ENCODE measurements at regions not wholly inside any gene's neighbourhood (a gene's known extent, or its start where the extent isn't known, plus 50 kb on each side); places are given as distances from the start of the nearest gene placed in this dataset.
"Not testable (repeated sequence)": the region's sequence is repeated elsewhere in the genome, so short reads cannot be mapped to it uniquely, and the experiment has no call there.

DNA sequence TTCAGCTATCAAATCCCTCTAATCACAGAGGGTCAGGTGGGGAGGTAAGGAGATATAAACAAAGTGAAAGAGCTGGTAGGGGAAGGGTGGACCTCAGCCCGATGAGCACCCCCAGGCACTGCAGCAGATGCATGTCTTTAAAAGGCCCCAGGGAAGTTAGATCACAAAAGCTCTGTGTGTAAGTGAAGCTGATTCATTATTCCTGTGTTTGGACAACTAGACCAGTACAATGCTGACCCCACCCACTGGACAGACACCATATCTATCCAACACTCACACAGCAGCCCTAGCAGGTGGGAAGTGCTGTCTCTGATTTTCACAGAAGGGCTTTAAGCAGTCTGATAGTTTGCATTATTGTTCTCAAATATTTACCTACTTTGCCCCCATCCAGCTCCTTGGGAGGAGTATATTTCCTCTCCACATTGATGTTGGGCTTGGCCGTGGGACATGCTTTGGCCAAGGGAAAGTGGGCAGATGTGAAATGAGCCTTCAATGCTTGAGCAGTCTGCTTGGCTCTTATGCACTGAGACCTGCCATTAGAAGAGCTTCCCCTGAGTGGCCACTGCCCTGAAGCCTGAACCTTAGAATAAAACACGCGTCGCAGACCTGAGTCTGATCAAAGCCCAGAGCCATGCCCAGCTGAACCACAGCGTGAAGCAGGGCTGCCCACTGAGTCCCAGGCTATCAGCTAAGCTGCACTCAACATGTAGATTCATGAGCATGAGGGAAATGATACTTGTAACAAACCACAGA, 111.4 kb downstream of the COPS8 start:
- DNase-seq: peak; percentile 10

DNA sequence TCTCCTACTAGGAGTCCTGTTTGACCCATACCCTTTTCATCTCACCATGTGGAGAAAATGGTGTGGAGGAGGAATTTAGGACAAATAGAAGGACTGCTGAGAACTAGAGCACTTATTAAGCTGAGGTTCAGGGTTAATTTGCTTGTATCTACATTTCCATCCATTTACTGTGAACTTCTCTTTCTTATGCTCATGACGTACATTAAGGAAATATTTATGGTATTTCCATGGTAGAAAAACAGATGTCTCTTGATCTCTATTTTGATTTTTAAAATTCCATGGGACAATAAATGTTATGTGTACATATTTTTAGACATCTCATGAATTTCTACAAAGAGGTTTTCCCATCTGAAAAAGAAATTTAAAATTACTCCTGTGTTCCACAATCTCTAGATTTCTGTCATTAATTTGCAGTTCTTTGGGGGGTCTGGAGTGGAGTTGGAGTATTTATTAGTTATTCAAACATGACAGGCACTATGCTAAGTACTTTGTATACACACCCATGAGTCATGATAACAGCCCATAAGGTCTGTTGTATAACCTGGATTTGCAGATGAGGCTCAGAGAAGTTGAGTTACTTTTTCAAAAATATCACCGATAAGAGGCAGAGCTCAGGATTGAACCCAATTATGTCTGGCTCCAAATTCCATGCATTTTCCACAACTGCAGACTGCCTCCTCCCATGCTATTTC, 112.6 kb downstream of the COPS8 start:
- DNase-seq: no peak

DNA sequence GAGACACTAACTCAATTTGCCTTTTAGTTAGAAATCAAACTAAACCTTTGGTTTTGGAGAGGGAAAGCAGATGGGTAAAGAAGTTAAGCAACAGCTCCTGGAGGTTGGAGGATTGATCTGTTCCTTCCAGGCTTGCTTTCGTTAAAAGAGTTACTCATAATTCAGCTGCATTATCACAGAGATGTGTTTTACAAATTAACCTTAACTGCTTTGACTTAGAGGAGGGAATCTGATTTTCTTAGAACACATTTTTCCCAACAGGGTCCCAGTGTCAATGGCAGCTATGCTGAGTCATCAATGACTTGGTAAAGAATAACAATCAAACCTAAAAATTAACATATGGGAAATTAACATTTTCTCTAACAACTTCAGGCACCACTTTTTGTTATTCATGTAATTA, 113.4 kb downstream of the COPS8 start:
- no peak for DNase-seq

DNA sequence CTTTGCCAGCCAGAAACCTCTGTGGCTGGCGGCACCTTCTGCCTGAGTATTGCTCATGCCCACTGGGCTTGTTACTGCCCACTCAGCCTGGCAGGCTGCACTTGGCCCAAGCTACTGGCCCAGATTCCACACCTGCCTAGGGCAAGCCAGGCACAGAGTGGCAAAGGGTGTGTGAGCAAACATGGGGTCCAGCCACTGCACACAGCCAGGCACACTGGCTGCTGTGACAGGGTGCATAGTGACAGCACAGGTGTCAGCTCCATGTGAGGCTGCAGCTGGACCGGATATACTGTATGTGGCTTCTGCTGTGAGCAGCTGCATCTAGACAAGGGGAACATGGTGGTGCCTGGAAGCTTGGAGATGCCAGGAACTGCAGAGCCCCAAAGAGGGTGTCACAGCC, 113.9 kb downstream of the COPS8 start:
- no peak for DNase-seq

DNA sequence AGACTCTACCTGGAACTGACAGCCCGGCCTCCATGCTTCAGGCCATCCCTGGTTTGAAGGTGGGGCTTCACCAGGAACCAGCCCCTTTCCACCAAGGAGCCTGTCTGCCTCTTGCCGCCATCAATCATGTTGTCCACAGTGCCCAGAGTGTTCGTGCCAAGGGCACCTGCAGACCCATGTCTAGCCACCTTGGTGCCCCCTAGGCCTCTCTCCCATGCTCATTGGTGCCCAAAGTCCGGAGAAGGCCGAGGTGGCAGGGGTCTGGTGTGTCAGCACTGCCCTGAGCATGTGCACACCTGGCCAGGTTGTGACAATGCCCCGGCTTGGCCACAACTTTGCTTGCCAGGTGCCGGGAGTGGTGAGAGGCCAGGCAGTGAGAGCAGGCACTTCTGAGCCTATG, 114.8 kb downstream of the COPS8 start:
- no peak for DNase-seq

DNA sequence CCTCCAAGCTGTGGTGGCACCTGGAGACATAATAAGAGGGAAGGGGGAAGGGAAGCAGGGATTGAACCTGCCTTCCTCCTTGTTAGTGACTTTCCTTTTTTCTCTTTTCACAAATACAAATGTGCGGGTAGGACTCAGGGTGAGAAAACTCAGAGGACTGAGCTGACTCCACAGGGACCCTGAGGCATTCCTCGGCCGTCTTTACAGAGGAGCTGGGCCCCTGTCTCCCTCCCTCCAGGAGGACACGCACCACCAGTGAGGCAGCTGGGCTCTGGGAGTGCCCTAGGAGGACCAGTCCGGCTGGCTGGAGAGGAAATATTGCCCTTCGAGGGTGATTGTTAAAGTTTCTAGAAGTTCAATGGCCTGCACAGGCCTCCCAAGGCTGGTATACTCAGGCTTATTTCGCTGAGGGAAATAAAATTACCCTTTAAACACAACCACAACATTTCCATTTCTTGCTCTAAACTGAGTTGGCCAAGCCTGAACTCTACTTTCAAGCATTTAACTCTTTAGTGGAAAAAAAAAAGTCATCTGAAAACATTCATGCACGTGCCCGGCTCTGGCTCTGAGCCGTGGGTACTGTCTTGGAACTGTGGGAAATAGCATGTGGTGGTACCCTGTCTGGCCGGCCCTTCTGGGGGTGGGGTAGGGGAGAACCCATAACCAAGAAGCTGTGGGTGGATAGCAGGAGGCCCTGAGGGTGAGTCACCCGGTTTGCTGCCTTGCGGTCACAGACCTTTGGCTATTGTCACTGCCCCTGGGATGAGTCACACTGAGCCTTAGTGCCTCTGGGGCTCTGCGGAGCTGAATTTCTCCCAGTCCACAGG, 116.0 kb downstream of the COPS8 start:
- no peak for DNase-seq

DNA sequence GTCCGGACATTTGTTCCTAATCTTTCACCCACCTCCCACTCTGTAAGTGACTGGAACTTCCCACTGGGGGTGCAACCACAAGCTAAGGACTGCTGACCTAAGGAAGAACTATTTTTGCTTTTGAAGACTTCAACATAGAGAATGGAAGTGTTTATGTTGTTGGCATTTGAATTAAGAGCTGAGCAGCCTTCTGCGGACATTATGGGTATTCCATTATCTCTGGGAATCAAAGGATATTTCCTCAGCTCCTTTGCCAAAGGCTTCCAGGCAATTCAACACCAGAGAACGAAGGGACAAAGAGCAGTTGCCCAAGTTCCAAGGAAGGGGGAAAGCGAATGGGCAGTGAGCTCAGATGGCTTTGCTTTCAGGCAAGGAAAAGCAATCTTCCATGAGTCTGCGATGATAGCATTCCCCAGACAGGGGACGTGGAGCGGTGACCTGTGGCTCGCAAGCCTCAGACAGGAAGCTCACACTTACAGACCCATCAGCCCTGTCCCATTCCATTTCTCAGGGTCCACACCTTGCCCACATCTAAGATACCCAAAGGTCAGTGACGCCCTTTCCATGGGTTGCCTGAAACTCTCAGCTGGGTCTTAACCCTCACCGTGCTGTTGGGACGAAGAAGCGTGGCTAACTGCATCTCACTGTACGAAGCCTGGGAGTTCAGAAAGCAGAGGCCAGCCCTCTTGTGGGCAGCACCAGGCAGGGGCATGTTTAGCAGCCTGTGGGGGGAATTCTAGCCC, 116.8 kb downstream of the COPS8 start:
- DNase-seq: no peak

DNA sequence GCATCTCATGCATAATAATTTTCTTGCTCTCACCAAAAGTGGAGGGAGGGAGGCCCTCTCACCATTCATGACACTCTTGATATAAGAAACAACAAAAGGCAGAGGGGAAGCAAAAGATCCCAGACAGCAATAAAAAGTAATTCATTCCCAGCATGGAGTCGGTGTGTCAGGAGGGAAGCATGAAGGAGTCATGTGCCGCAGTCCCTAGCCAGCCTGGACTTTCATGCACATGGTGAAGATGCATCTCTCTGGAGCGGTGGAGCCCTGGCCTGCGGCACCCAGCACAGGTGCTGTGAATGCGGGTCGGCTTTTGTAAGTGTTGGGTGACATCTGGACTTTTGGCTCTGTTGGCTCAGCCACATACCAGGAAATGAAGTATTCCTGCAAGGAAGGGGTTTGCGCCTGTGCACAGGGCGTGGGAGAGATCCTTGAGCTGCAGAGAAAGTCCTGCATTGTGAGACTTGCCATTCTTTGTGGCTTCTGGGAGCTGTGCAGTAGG, 119.4 kb downstream of the COPS8 start:
- no peak for DNase-seq

DNA sequence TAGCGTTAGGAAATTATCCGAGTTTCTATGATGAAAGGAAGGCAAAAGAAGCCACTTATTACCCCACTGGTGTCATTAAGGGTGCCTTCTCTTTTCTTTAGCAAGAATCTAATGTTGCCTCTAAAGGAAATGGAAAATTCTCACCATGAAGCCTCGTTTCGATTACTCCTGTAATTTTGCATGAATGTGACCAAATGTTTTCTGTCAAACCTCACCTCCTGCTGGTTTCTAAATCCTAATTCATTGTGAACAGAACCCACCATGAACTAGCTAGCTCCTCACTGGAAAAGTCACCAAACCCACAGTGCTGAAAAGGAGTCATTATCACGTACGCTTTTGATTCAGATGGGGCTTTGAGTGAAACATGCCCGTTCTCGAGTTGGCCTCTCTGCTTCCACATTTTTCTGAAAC, 119.9 kb downstream of the COPS8 start:
- DNase-seq: no peak

DNA sequence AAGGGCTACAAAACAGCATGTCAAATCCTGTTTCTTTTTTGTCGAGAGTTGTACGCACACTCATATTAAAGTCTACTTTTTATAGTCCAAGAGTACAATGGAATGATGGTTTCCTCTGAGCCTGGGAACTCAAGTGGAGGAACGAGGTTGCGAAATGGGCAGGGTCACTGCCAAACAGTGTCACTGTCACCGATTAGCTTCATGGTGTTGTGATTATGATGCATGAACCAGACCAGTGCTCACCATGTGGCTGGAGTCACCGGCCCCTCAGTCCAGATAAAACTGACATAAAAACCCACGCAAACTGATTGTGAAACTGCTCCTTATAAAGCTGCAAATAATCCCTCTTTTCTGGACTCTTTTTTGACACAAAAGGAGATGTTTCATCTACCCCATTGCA, 122.0 kb downstream of the COPS8 start:
- no peak for DNase-seq

DNA sequence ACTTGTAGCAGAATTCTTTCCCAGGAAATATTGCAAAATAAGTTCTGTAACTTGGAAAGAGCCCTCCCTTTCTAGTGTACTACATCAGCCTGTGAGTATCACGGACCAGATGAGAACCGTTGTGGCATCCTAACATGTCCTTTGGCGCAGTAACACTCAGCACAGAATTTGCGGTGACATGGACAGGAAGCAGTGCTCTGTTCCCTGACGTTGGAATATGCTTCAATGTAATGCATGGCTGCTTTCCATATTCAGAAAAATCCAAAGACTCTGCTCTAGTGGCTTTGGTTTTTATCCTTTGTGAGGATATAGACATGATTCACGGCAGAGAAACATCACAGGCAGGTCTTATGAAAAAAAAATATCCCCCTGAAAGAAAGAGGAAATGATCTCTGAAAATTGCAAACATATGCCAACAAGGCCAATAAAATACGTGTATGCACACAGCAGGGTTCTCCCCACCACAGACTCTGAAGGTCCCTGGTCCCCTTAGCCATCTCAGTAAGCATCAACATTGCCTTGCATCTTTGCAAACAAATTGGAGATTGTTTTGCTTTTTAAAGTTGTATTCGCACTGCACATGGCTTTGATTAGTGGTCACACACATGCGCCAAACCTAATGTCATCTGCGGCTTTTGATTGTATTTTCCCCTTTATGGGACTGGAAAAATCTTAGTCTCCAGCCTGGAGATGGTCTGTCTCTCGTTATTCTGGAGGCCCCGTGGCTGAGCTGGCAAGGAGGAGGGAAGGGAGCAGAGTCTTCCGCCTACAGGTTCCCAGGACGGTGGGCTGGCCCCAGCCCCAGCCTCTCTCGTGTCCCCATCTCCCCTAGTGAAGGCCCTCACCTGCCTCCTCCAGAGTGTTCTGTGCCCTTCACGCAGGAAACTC, 122.9 kb downstream of the COPS8 start:
- no peak for DNase-seq

DNA sequence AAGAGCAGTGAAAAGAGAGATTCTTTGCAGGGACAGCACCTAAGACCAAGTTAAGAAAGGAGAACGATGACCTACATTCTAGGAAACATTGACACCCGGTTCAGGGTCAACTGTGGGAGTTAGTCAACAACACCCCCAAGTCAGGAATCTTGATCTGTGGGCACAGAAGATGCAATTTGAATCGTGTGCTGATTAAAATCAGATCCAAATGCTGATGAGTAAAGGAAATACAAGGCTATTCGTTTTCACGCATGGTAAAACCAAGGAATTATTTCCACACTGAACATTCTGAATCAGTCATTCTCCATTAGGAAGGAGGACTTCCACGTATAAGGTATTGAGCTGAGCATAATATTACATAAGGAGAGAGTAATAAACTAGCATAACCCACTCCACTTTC, 124.2 kb downstream of the COPS8 start:
- no peak for DNase-seq

DNA sequence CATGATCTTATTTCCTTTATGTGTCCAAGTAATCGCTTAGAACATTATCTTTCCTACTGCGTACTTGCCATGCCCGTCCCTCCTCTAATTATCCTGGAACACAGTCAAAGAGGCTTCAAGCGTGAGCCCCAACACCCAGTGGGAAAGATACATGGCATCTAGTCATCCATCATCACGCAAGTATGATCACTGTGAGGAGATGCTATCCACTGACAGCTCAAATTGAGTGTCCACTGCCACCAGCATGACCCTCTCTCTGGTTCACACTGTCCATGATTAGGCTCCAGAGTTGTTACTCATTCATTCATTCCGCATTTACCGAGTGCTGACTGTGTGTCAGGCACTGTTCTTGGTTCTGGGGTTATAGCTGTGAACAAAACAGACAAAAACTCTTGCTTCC, 124.6 kb downstream of the COPS8 start:
- no peak for DNase-seq

DNA sequence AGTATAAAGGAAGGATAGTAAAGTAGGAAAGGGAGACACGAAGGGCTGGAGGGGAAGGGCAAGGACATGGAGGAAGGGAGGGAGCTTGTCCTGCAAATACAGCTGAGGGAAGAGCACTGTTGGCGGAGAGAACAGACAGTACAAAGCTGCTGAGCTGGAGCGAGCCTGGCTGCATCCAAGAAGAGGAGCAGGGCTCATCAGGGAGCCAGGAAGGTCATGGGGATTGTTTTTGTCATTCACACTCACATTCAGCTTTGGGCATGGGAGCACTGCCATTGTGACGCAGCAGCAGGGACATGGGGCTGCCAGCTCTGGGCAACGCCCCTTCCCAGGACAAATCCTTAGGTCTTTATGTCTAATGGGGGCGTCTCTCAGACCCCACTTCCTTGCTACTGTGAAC, 125.1 kb downstream of the COPS8 start:
- DNase-seq: no peak

DNA sequence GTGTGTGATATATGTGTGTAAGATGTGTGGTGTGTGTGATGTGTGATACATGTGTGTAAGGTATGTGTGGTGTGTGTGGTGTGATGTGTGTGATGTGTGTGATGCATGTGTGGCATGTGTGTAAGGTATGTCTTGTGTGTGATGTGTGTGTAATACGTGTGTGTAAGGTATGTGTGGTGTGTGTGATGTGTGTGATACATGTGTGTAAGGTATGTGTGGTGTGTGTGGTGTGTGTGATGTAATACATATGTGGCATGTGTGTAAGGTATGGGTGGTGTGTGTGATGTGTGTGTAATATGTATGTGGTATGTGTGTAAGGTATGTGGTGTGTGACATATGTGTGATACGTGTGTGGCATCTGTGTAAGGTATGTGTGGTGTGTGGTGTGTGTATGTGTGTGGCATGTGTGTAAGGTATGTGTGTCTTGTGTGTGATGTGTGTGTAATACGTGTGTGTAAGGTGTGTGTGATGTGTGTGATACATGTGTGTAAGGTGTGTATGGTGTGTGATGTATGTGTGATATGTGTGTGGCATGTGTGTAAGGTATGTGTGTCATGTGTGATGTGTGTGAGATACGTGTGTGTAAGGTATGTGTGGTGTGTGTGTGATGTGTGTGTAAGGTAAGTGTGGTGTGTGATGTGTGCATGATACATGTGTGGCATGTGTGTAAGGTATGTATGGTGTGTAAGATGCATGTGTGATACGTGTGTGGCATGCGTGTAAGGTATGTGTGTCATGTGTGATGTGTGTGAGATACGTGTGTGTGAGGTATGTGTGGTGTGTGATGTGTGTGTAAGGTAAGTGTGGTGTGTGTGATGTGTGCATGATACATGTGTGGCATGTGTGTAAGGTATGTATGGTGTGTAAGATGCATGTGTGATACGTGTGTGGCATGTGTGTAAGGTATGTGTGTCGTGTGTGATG, 126.9 kb downstream of the COPS8 start:
- not testable (repeated sequence) for DNase-seq

DNA sequence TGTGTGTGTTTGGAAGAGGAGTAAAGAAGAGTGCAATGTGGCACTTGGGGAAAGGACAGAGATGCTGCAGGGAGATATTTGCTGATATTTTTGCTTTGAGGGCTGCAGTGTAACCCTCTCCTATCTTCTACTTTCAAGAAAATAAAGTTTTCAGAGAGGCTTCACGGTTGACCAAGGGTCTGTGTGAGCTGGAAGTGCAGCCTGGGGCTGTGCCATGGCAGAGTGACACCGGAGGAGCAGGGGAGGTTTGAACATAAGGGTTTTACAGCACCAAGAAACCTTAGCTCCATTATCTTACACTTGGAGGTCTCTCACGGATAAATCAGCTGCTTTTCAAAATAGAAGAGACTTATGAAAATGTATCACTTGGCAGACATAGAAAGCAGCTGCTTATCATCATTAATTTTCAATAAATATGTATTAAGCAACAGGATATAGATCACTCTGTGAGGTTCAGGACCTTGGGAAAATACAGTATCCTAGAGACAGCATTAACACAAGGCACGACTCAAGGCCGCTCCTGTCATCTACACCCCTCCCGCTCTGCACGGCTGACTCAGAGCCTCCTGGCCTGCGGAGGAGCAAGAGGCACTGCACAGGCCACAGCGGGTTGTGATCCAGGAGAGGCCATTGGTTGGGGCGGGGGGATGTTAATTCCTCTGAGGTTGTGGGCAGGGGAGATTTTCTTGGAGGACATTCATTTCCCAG, 127.8 kb downstream of the COPS8 start:
- DNase-seq: no peak

DNA sequence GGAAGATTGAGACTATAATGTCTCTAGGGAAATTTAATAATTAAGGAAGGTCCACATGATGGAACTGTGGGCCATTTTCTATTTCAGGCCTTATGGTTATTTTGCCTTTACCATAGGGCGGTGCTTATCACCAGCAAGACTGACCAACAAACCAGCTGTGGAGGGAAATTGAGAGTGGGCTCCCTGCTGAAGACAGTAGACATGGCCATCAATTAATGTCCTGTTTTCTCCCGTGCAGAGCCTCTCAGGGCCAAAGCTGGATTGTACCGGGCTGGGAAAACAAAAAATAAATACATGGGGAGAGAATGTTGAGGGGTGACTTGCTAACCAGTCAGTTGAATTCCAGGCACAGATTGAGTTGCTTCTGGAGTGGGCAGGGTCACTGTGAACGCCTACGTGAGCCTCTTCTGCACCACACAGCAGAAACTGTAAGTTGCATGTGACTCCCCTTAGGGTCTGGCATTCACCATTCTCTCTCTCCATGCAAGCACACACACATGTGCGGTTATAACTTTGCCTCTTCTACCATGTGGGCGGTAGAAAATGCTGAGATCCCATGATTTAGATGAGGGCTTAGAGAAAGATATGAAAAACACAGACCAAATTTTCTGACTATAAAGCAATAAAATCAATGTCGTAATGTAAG, 128.5 kb downstream of the COPS8 start:
- no peak for DNase-seq

DNA sequence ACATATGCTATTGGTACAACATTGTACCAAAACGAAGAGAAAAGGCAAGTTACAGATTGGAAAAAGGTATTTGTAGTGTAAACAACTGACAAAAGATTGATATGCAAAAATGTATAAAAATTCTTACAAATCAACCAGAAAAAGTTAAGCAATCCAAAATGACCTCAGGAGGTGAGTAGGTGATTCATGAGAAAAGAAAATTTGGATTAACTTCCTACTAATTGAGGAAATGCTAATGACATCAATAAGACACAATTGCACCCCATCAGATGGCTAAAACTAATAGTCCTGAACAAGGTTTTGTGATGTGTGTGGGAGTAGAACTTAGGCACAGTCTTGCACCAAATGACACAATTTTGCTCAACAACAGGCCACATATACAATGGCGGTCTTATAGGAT, 129.3 kb downstream of the COPS8 start:
- DNase-seq: no peak

DNA sequence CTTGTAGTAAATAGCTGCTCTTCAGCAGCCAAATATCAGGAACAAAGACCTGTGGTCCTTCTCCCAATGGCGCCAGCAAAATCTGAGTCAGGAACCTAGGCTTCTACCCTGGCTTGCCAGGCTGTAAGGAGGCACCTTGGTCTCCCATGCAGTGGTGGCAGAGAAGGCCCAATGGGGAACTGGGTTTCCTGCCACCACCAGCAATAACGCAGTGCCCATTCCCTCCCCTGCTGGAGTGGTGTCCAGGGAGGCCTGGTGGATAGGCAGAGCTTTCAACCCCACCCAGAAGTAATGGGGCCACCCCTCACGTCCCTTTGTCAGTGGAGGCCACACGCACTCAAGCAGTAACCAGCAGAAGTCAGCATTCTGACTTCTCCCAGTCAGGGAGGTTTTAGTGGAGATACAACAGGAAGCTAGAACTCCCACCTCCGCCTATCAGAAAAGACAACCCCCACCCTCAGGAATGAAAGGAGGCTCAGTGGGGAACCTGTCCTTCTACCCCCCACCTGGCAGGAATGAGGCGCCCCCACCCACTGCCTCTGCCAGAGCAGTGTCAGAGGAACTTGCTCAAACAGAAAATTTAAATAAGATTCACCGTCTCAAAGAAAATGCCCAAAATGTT, 132.4 kb downstream of the COPS8 start:
- no peak for DNase-seq
